MM.1S (cell line): ENCODE measurements at regions not wholly inside any gene's neighbourhood (a gene's known extent, or its start where the extent isn't known, plus 50 kb on each side); places are given as distances from the start of the nearest gene placed in this dataset.

ENCODE experiments used
- EZH2 ChIP-seq: fragments of 300-600 bp; sonication (generic); optimal IDR thresholded peaks from 2 replicates; pipeline ENCODE3; 2017; ENCODE audit warnings: low read depth, mild to moderate bottlenecking, antibody characterized with exemption, low read length, mixed read lengths
- TF ChIP-seq, protein P1 (sequence below): fragments of 300-600 bp; sonication (generic); IDR thresholded peaks from 2 replicates; pipeline ENCODE4 v1.5.1; 2016; ENCODE audit warnings: antibody characterized with exemption, low read length, mixed read lengths

DNA sequence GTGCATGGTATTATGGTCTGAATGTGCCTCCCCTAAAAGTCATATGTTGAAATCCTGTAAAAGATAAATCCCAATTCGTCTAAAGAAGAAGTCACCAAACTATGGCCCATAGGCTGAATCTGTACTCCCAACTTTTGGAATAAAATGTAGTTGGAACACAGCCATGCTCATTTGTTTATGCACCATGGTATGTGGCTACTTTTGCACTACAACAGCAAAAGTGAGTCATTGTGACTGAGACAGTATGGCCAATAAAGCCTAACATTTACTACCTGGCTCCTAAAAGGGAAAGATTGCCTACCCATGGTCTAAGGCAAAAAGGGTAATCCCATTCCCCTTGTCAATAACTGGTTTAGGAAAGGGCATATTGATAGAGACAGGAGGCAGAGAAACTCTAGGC, 101.8 kb downstream of the LRIG3 start:
- TF ChIP-seq, protein P1, sequence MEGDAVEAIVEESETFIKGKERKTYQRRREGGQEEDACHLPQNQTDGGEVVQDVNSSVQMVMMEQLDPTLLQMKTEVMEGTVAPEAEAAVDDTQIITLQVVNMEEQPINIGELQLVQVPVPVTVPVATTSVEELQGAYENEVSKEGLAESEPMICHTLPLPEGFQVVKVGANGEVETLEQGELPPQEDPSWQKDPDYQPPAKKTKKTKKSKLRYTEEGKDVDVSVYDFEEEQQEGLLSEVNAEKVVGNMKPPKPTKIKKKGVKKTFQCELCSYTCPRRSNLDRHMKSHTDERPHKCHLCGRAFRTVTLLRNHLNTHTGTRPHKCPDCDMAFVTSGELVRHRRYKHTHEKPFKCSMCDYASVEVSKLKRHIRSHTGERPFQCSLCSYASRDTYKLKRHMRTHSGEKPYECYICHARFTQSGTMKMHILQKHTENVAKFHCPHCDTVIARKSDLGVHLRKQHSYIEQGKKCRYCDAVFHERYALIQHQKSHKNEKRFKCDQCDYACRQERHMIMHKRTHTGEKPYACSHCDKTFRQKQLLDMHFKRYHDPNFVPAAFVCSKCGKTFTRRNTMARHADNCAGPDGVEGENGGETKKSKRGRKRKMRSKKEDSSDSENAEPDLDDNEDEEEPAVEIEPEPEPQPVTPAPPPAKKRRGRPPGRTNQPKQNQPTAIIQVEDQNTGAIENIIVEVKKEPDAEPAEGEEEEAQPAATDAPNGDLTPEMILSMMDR = no peak
- TF ChIP-seq EZH2 = no peak
